Sigmoid colon (tissue), 6 donors: ENCODE measurements at regions not wholly inside any gene's neighbourhood (a gene's known extent, or its start where the extent isn't known, plus 50 kb on each side); places are given as distances from the start of the nearest gene placed in this dataset.

Experiments
- DNase-seq: peaks from one replicate; pipeline ENCODE4 v3.0.0-alpha.2; 2019
- H3K27ac ChIP-seq, 4 donors: fragments of 200-600 bp; sonication (generic); one replicate each; pipeline ENCODE4 v1.5.1; 2016 to 2019; ENCODE audit warnings: mild to moderate bottlenecking in 1 of 4
- H3K27me3 ChIP-seq, 3 donors: fragments of 200-600 bp; sonication (generic); one replicate each; pipeline ENCODE4 v1.5.1; 2019; ENCODE audit warnings: mild to moderate bottlenecking in 1 of 3
- H3K36me3 ChIP-seq, 4 donors: fragments of 200-600 bp; sonication (generic); one replicate each; pipeline ENCODE4 v1.5.1; 2016 to 2019
- H3K4me1 ChIP-seq, 4 donors: fragments of 200-600 bp; sonication (generic); one replicate each; pipeline ENCODE4 v1.5.1; 2017 to 2019
- H3K4me3 ChIP-seq, 4 donors: fragments of 200-600 bp; sonication (generic); one replicate each; pipeline ENCODE4 v1.5.1; 2017 to 2019; ENCODE audit warnings: mild to moderate bottlenecking in 2 of 4, moderate library complexity in 1 of 4
- H3K9me3 ChIP-seq, 4 donors: fragments of 200-600 bp in 3 of 4; sonication (generic) in 3 of 4; one replicate each; pipeline versions ENCODE4 v1.5.1 to v1.6.1; 2013 to 2019
- EP300 ChIP-seq, 4 donors: sonication (generic); formaldehyde crosslinking; IDR thresholded peaks; one replicate each; pipeline ENCODE4 v1.6.1; 2017; ENCODE audit warnings: antibody characterized with exemption in 4 of 4
- POLR2A ChIP-seq, 2 donors: fragments of 450-650 bp; IDR thresholded peaks; one replicate each; pipeline ENCODE4 v1.6.1; 2016; ENCODE audit warnings: antibody characterized with exemption in 2 of 2, mild to moderate bottlenecking in 2 of 2, moderate library complexity in 2 of 2
- POLR2AphosphoS5 ChIP-seq, 4 donors: sonication (generic); formaldehyde crosslinking; IDR thresholded peaks; one replicate each; pipeline ENCODE4 v1.6.1; 2017; ENCODE audit warnings: antibody characterized with exemption in 4 of 4
- WGBS, 2 donors: extraction: QIAGEN DNeasy Blood & Tissue Kit; methylation state at CpG; one replicate each; pipeline ENCODE4 v1.1.7; 2013; 5-methylcytosine and 5-hydroxymethylcytosine counted together
- intact Hi-C: fragments of 100-400 bp; cut with DNase I; formaldehyde crosslinking; loops from one replicate; pipeline ENCODE4 v1.15.1; 2023
- TF ChIP-seq, protein P1 (sequence below), 4 experiments: fragments of 450-650 bp in 3 of 4; fragments of 200-600 bp in 1 of 4; IDR thresholded peaks; one replicate each; pipeline ENCODE4 v1.5.1; 2016 to 2019; ENCODE audit warnings: antibody characterized with exemption in 4 of 4, mild to moderate bottlenecking in 3 of 4, moderate library complexity in 2 of 4
- donor health status: healthy with polysubstance abuse.
- donor health status: healthy.

DNA sequence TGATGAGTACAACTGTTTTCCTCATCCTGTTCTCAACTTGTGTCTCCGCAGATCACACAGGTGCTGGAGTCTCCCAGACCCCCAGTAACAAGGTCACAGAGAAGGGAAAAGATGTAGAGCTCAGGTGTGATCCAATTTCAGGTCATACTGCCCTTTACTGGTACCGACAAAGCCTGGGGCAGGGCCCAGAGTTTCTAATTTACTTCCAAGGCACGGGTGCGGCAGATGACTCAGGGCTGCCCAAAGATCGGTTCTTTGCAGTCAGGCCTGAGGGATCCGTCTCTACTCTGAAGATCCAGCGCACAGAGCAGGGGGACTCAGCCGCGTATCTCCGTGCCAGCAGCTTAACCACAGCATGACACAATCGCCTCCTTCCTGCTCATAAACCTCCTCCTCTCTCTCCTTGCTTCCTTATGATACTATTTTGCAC, 126.7 kb upstream of the PRSS58 start:
- no peaks in the 10 kb centered on the region for H3K27me3 ChIP-seq
- TF ChIP-seq, protein P1, sequence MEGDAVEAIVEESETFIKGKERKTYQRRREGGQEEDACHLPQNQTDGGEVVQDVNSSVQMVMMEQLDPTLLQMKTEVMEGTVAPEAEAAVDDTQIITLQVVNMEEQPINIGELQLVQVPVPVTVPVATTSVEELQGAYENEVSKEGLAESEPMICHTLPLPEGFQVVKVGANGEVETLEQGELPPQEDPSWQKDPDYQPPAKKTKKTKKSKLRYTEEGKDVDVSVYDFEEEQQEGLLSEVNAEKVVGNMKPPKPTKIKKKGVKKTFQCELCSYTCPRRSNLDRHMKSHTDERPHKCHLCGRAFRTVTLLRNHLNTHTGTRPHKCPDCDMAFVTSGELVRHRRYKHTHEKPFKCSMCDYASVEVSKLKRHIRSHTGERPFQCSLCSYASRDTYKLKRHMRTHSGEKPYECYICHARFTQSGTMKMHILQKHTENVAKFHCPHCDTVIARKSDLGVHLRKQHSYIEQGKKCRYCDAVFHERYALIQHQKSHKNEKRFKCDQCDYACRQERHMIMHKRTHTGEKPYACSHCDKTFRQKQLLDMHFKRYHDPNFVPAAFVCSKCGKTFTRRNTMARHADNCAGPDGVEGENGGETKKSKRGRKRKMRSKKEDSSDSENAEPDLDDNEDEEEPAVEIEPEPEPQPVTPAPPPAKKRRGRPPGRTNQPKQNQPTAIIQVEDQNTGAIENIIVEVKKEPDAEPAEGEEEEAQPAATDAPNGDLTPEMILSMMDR (IDR thresholded peaks at IDR 0.05) = no peak
- TF ChIP-seq EP300 (IDR thresholded peaks at IDR 0.05) = no peak
- TF ChIP-seq POLR2AphosphoS5 (IDR thresholded peaks at IDR 0.05) = no peak
- H3K4me3 ChIP-seq = no peak overlapping the region
- H3K9me3 ChIP-seq = no peaks in the 10 kb centered on the region
- no peak for DNase-seq
- H3K4me1 ChIP-seq = no peaks in the 10 kb centered on the region
- intact Hi-C loops = no loop called here
- WGBS, 2 donors = 29 to 39% methylated on average over 11 of the region's 11 CpGs
- no peaks in the 10 kb centered on the region for H3K36me3 ChIP-seq
- H3K27ac ChIP-seq = no peak overlapping the region

DNA sequence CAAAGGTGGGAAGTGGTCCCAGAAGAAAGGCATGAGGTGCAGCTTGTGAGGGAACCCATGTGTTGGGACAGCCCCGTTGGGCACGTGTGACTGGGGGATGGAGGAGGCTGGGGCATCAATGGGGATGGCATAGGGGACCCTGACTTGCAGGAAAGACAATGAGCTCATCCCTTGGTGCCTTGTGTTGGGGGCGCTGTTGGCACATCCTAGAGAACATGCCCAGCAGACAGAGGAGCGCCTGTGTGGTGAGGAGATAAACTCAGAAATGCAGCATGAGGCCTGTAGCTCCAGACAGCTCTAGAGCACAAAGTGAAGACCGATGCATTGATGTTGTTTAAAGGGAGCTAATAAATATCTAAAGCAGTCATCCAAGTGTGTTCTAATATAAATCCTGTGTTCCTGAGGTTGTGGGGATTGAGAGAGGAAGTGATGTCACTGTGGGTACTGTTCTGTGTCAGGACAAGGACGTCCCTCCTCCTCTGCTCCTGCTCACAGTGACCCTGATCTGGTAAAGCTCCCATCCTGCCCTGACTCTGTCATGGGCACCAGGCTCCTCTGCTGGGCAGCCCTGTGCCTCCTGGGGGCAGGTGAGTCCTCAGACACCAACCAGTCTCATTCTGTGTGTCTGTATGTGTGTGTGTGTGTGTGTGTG, 126.1 kb upstream of the PRSS58 start:
- TF ChIP-seq, protein P1 (IDR thresholded peaks at IDR 0.05) = no peak
- TF ChIP-seq EP300 (IDR thresholded peaks at IDR 0.05) (no peak), POLR2A (IDR thresholded peaks at IDR 0.05) (no peak)
- Histone ChIP-seq H3K4me1 (no peaks in the 10 kb centered on the region), H3K27me3 (no peaks in the 10 kb centered on the region), H3K36me3 (no peaks in the 10 kb centered on the region), H3K9me3 (no peaks in the 10 kb centered on the region), H3K27ac (no peak overlapping the region), H3K4me3 (no peak overlapping the region)
- WGBS, 2 donors = 73 to 86% methylated on average over 6 of the region's 6 CpGs
- no peak for DNase-seq
- intact Hi-C loops = no loop called here

DNA sequence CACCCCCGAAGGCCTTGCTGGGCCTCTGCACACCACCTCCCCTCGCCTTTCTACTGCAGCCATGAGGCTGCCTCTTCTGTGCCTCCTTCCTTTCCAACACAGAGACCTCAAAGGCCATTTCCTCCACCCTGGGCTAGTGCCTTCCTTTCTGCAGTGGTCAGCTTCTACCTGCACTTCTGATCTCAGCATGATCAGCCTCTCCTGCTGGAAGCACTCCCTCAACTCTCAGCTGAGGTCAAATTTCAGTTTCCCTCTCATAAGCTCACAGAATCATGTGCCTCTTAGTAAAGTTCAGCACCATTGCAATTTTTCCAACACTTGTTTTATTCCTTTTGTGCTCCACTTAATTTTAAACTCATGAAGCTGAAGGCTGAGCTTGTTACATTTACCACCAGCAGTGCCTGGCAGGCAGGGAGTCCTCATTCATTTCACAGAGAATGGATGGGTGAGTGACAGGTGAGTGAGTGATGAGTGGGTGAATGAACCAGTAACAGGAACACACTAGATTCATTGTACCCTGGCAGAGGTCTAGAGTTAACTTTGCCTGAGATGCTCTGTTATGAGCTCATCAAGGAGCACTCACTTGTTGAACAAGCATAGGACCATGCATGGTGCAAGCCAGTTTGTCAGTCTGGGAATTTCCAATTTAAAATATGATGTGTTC, 124.0 kb upstream of the PRSS58 start:
- Histone ChIP-seq H3K27ac (no peak overlapping the region), H3K9me3 (no peaks in the 10 kb centered on the region), H3K4me3 (no peak overlapping the region), H3K36me3 (no peaks in the 10 kb centered on the region), H3K27me3 (no peaks in the 10 kb centered on the region), H3K4me1 (no peaks in the 10 kb centered on the region)
- intact Hi-C loops = no loop called here
- no peak for DNase-seq
- 71 to 90% methylated on average over 2 of the region's 2 CpGs for WGBS, 2 donors
- TF ChIP-seq EP300 (IDR thresholded peaks at IDR 0.05) (no peak), POLR2AphosphoS5 (IDR thresholded peaks at IDR 0.05) (no peak), POLR2A (IDR thresholded peaks at IDR 0.05) (no peak)
- TF ChIP-seq, protein P1 (IDR thresholded peaks at IDR 0.05) = no peak

DNA sequence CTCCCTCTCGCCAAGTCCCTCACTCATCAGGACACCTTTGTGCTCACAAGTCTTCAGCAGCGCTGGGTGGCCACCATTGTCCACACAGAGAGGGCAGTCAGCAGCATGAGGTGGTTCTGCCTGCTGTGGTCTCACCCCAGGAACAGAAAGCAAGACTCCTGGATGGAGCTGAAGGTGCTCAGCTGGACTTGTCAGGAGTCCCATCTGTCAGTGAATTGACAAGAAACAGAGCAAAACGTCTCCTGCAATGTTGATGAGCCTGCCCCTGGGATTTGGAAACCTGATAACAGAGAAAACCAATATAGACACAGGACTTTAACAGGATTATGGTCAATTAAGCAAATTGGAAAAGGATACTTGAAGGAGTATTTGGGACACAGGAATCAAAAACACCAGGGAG, 122.2 kb upstream of the PRSS58 start:
- intact Hi-C loops = no loop called here
- 60 to 63% methylated on average over 3 of the region's 3 CpGs for WGBS, 2 donors
- H3K9me3 ChIP-seq = no peaks in the 10 kb centered on the region
- TF ChIP-seq EP300 (IDR thresholded peaks at IDR 0.05) = no peak
- TF ChIP-seq, protein P1 (IDR thresholded peaks at IDR 0.05) = no peak
- no peak for TF ChIP-seq POLR2AphosphoS5 (IDR thresholded peaks at IDR 0.05)
- TF ChIP-seq POLR2A (IDR thresholded peaks at IDR 0.05) = no peak
- no peak overlapping the region for H3K4me3 ChIP-seq
- H3K27ac ChIP-seq = no peak overlapping the region
- no peaks in the 10 kb centered on the region for H3K36me3 ChIP-seq
- no peak for DNase-seq
- no peaks in the 10 kb centered on the region for H3K27me3 ChIP-seq
- no peaks in the 10 kb centered on the region for H3K4me1 ChIP-seq
